HFFc6 (cell line): ENCODE measurements at regions not wholly inside any gene's neighbourhood (a gene's known extent, or its start where the extent isn't known, plus 50 kb on each side); places are given as distances from the start of the nearest gene placed in this dataset.

Experiments used
- DNase-seq: peaks from one replicate; pipeline ENCODE4 v3.0.0-alpha.2; 2018
- H3K27ac Mint-ChIP-seq: 2 replicates; pipeline ENCODE4 v1.8.0; 2020; ENCODE audit warnings: mild to moderate bottlenecking, mixed read lengths
- H3K27me3 Mint-ChIP-seq: 2 replicates; pipeline ENCODE4 v1.8.0; 2021; ENCODE audit warnings: mild to moderate bottlenecking, moderate library complexity, mixed read lengths; ENCODE audit not compliant: insufficient read depth
- H3K36me3 Mint-ChIP-seq: 2 replicates; pipeline ENCODE4 v1.8.0; 2021; ENCODE audit warnings: low read depth, mixed read lengths
- H3K4me1 Mint-ChIP-seq: 2 replicates; pipeline ENCODE4 v1.8.0; 2020; ENCODE audit warnings: low read depth, mixed read lengths
- H3K4me3 Mint-ChIP-seq: 2 replicates; pipeline ENCODE4 v1.8.0; 2020; ENCODE audit warnings: mild to moderate bottlenecking, moderate library complexity, mixed read lengths
- H3K9me3 Mint-ChIP-seq: 2 replicates; pipeline ENCODE4 v1.8.0; 2020; ENCODE audit warnings: mild to moderate bottlenecking, mixed read lengths
- TF ChIP-seq, protein P1 (sequence below): fragments of 200-600 bp; sonication (generic); IDR thresholded peaks from 2 replicates; pipeline ENCODE4 v1.5.0; 2021; ENCODE audit warnings: antibody characterized with exemption, mild to moderate bottlenecking

DNA sequence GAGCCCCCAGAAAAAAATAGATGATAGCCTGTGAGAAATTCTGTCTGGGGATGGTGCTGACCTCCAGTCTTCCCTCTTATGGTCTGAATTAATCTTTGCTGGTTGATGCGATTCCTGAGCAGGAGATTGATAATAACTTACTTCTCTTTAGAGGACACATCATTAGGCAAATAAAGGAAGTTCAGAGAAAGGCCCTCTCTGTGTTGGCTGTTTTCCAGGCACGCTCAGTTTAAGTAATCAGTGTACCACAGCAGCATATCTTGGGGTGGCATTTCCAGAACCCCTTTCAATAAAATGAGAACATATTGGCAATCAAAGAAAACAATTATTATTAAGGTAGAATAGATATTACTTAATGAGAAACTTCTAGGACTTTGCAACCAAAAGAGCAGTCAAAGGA, 1129.3 kb upstream of the RAG2 start:
- Mint-ChIP-seq H3K9me3 (no peaks in the 10 kb centered on the region; the same call in 1 of the 2 replicates), H3K4me3 (no peak overlapping the region), H3K36me3 (no peaks in the 10 kb centered on the region), H3K4me1 (peaks cover 12% of the 10 kb centered on the region), H3K27me3 (no peaks in the 10 kb centered on the region), H3K27ac (no peak overlapping the region)
- TF ChIP-seq, protein P1, sequence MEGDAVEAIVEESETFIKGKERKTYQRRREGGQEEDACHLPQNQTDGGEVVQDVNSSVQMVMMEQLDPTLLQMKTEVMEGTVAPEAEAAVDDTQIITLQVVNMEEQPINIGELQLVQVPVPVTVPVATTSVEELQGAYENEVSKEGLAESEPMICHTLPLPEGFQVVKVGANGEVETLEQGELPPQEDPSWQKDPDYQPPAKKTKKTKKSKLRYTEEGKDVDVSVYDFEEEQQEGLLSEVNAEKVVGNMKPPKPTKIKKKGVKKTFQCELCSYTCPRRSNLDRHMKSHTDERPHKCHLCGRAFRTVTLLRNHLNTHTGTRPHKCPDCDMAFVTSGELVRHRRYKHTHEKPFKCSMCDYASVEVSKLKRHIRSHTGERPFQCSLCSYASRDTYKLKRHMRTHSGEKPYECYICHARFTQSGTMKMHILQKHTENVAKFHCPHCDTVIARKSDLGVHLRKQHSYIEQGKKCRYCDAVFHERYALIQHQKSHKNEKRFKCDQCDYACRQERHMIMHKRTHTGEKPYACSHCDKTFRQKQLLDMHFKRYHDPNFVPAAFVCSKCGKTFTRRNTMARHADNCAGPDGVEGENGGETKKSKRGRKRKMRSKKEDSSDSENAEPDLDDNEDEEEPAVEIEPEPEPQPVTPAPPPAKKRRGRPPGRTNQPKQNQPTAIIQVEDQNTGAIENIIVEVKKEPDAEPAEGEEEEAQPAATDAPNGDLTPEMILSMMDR: no peak
- no peak for DNase-seq

DNA sequence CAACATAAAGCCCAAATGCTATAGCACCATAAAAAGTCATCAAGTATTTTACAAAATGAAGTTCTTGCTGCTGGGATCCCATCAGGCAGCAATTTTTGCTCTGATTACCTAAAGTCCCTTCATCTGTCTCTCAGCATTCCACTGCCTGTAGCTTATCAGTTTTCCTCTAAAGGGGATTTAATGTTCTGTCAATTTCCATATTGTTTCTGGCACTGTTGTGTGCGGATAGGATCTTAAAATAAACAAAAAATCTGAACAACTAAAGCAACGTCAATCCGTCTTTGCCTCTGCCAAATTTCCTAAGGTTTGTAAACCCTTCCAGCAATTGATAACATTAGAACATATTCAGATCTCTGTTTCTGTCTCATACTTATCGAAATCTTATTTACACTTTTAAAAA, 1126.3 kb upstream of the RAG2 start:
- Mint-ChIP-seq H3K36me3 (no peaks in the 10 kb centered on the region), H3K4me3 (no peak overlapping the region), H3K27me3 (no peaks in the 10 kb centered on the region), H3K9me3 (no peaks in the 10 kb centered on the region; the same call in 1 of the 2 replicates), H3K4me1 (peaks cover 22% of the 10 kb centered on the region), H3K27ac (no peak overlapping the region)
- TF ChIP-seq, protein P1: no peak
- no peak for DNase-seq

DNA sequence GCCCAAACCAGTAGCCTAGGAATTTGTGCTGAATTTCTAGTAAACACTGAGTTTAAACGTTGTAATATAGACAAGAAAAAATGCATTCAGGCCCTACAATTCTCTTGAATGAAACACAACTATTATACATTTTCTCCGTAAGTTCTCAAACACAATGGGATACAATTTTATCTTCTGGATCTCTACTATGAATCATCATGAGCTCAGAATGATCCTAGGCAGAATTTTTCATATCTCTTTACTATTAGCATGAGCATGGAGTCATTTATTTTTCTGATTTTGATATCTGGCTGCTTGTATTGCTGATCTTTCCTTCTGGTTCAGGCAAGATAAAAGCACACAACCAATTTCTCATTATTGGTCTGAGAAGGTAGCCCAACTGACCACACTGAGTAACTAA, 1123.4 kb upstream of the RAG2 start:
- no peaks in the 10 kb centered on the region for H3K36me3 Mint-ChIP-seq
- H3K27me3 Mint-ChIP-seq: no peaks in the 10 kb centered on the region
- no peak for DNase-seq
- no peak overlapping the region for H3K27ac Mint-ChIP-seq
- TF ChIP-seq, protein P1: no peak
- no peaks in the 10 kb centered on the region; the same call in 1 of the 2 replicates for H3K9me3 Mint-ChIP-seq
- H3K4me1 Mint-ChIP-seq: peaks cover 22% of the 10 kb centered on the region
- H3K4me3 Mint-ChIP-seq: no peak overlapping the region

DNA sequence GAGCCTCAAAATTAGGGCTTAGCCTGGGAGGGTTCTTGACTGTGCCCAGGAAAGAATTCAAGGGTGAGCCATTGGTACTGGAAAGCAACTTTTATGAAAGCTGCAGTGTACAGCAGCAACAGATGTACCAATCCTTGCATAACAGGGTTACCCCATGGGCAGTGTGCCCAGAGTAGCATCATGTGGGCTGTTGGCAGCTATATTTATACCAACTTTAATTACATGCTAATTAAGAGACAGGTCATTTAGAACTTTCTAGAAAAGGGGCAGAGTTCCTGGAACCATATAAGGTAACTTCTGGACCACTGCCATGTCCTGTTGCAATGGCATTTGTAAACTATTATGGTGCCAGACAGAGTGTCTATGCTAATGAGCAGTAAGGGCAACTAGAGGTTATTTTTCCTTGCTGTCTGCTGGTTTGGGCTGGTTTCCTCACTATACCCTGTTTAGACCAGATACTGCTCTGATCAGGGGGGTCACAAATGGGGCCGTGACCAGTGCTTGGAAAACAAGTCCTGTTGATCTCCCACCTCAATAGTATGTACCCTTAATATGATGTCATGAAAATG, 1120.5 kb upstream of the RAG2 start:
- H3K9me3 Mint-ChIP-seq: no peaks in the 10 kb centered on the region
- no peak for DNase-seq
- no peaks in the 10 kb centered on the region for H3K27me3 Mint-ChIP-seq
- H3K27ac Mint-ChIP-seq: no peak overlapping the region
- H3K4me3 Mint-ChIP-seq: no peak overlapping the region
- TF ChIP-seq, protein P1: no peak
- no peaks in the 10 kb centered on the region for H3K36me3 Mint-ChIP-seq
- H3K4me1 Mint-ChIP-seq: peaks cover 10% of the 10 kb centered on the region

DNA sequence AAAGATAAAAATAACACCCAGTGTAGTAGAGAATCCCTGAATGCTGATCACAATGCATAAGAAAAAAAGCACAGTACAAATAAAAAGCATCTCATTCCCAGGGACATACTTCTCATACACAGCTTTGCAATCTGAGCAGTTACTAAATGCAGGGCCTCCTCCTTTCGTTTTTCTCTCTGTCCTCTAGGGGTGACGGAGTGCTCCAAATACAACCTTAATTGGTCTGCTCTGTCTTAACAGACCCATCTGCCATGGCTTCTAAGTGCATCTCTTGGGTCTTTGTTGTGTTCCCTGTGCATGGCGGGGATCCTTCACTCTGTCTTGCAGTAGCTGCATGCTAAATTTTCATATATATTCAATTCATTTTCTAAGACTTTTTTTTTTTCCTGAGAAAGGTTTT, 1114.2 kb upstream of the RAG2 start:
- peak overlapping the region; percentile 62; the same call in 1 of the 2 replicates for H3K4me3 Mint-ChIP-seq
- DNase-seq: no peak
- H3K27me3 Mint-ChIP-seq: no peaks in the 10 kb centered on the region
- TF ChIP-seq, protein P1: peak; percentile 42; the same call in 1 of the 2 replicates
- no peak overlapping the region for H3K27ac Mint-ChIP-seq
- no peaks in the 10 kb centered on the region for H3K36me3 Mint-ChIP-seq
- H3K9me3 Mint-ChIP-seq: no peaks in the 10 kb centered on the region; the same call in 1 of the 2 replicates
- H3K4me1 Mint-ChIP-seq: peaks cover 8% of the 10 kb centered on the region; the same call in 1 of the 2 replicates
